SK-N-SH treated with all-trans-retinoic acid at 6 μM for 48 hours (cell line): ENCODE measurements at regions not wholly inside any gene's neighbourhood (a gene's known extent, or its start where the extent isn't known, plus 50 kb on each side); places are given as distances from the start of the nearest gene placed in this dataset.

Experiments
- ATAC-seq: fragments of 200-7000 bp; cut with Tn5 transposase; 3 replicates; pipeline ENCODE4 v1.9.1; 2020; ENCODE audit warnings: mild to moderate bottlenecking, moderate library complexity
- BACH2 ChIP-seq: fragments of 250-450 bp; sonication (Bioruptor Pico); IDR thresholded peaks from 2 replicates; pipeline ENCODE4 v1.9.0; 2021; ENCODE audit warnings: mild to moderate bottlenecking, borderline replicate concordance
- CSDC2 ChIP-seq: fragments of 250-450 bp; sonication (Bioruptor Pico); IDR thresholded peaks from 2 replicates; pipeline ENCODE4 v1.5.0; 2020; ENCODE audit warnings: mild to moderate bottlenecking, moderate library complexity
- ESRRG ChIP-seq: fragments of 250-450 bp; sonication (Bioruptor Pico); IDR thresholded peaks from 2 replicates; pipeline ENCODE4 v1.6.1; 2021; ENCODE audit warnings: mild to moderate bottlenecking
- GLIS3 ChIP-seq: fragments of 250-450 bp; sonication (Bioruptor Pico); IDR thresholded peaks from 2 replicates; pipeline ENCODE4 v1.5.0; 2020; ENCODE audit warnings: mild to moderate bottlenecking, moderate library complexity
- ISL1 ChIP-seq: fragments of 250-450 bp; sonication (Bioruptor Pico); IDR thresholded peaks from 2 replicates; pipeline ENCODE4 v2.1.2; 2022; ENCODE audit warnings: mild to moderate bottlenecking, moderate library complexity
- OSR1 ChIP-seq: fragments of 250-450 bp; sonication (Bioruptor Pico); IDR thresholded peaks from 2 replicates; pipeline ENCODE4 v1.8.0; 2022; ENCODE audit warnings: moderate library complexity, mild to moderate bottlenecking, inconsistent platforms
- PPARA ChIP-seq: fragments of 250-450 bp; sonication (Bioruptor Pico); IDR thresholded peaks from 2 replicates; pipeline ENCODE4 v1.5.0; 2020; ENCODE audit warnings: mild to moderate bottlenecking, borderline replicate concordance
- TCF4 ChIP-seq: fragments of 250-450 bp; sonication (Bioruptor Pico); IDR thresholded peaks from 2 replicates; pipeline ENCODE4 v1.8.0; 2021; ENCODE audit warnings: mild to moderate bottlenecking, moderate library complexity, borderline replicate concordance
- TOX ChIP-seq: fragments of 250-450 bp; sonication (Bioruptor Pico); IDR thresholded peaks from 2 replicates; pipeline ENCODE4 v1.8.0; 2021; ENCODE audit warnings: mild to moderate bottlenecking, moderate library complexity, borderline replicate concordance
- ZC3H10 ChIP-seq: fragments of 250-450 bp; sonication (Bioruptor Pico); IDR thresholded peaks from 2 replicates; pipeline ENCODE4 v1.5.1; 2021; ENCODE audit warnings: mild to moderate bottlenecking, moderate library complexity
- ZFP3 ChIP-seq: fragments of 250-450 bp; sonication (Bioruptor Pico); IDR thresholded peaks from 2 replicates; pipeline ENCODE4 v1.5.0; 2020; ENCODE audit warnings: mild to moderate bottlenecking, moderate library complexity
- ZFP30 ChIP-seq: fragments of 450-650 bp; formaldehyde crosslinking; IDR thresholded peaks from 2 replicates; pipeline ENCODE4 v1.5.0; 2022; ENCODE audit warnings: mild to moderate bottlenecking, moderate library complexity
- ZNF565 ChIP-seq: fragments of 450-650 bp; formaldehyde crosslinking; conservative IDR thresholded peaks from 2 replicates; pipeline ENCODE4 v1.5.0; 2020; ENCODE audit warnings: low read depth, mild to moderate bottlenecking, moderate library complexity
- ZNF70 ChIP-seq: fragments of 450-650 bp; formaldehyde crosslinking; IDR thresholded peaks from 2 replicates; pipeline ENCODE4 v1.5.0; 2020; ENCODE audit warnings: mild to moderate bottlenecking, moderate library complexity
- TF ChIP-seq, protein P1 (sequence below): fragments of 250-450 bp; sonication (Bioruptor Pico); IDR thresholded peaks from 2 replicates; pipeline ENCODE4 v1.5.1; 2021; ENCODE audit warnings: mild to moderate bottlenecking, moderate library complexity
- TF ChIP-seq, protein P2 (sequence below): fragments of 250-450 bp; sonication (Bioruptor Pico); IDR thresholded peaks from 2 replicates; pipeline ENCODE4 v1.8.0; 2020; ENCODE audit warnings: mild to moderate bottlenecking, moderate library complexity, borderline replicate concordance
- TF ChIP-seq, protein P3 (sequence below): fragments of 250-450 bp; sonication (Bioruptor Pico); IDR thresholded peaks from 2 replicates; pipeline ENCODE4 v1.5.0; 2020; ENCODE audit warnings: mild to moderate bottlenecking, moderate library complexity
- TF ChIP-seq, protein P4 (sequence below): fragments of 250-450 bp; sonication (Bioruptor Pico); IDR thresholded peaks from 2 replicates; pipeline ENCODE4 v1.5.1; 2020; ENCODE audit warnings: low read depth, mild to moderate bottlenecking, moderate library complexity

DNA sequence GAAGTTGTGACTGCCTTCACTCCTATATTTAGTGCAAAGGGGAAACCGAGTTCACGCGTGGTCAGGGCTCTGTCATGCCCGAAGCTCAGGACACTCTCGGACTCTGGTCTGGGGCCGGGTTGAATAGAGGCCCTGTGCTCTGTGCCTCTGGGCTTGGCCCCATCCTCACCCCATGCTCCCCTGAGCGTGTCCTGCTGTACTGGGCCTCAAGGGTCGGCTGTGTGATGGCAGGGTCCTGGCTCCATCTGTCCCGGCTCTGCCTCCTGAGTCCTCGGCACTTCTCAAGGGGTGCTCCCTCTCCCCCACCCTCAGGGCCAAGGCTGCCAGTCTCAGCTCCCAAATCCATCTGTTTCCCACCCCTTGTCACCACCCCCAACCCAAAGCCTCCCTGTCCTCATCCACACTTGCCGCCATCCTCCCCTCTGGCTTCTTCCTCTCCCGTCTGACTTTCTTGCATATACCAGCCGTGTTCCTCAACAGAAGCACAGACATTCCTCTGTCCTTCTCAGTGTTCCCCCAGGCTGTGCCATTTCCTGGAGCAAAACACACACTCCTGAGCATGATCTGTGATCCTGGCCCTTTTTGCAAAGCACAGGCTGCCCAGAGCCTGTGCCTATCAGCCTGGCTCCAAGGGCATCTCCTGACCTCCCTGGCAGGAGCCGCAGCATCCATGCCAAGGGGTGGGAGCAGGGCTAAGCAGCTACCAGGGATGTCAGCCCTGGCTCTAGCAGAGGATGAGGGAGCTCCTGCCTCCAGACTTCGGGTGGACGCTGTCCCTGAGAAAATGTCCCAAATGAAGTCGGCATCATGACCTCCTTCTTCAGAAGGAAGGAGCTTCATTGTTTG is 64.2 kb upstream of the OTOS start:
- TF ChIP-seq, protein P1, sequence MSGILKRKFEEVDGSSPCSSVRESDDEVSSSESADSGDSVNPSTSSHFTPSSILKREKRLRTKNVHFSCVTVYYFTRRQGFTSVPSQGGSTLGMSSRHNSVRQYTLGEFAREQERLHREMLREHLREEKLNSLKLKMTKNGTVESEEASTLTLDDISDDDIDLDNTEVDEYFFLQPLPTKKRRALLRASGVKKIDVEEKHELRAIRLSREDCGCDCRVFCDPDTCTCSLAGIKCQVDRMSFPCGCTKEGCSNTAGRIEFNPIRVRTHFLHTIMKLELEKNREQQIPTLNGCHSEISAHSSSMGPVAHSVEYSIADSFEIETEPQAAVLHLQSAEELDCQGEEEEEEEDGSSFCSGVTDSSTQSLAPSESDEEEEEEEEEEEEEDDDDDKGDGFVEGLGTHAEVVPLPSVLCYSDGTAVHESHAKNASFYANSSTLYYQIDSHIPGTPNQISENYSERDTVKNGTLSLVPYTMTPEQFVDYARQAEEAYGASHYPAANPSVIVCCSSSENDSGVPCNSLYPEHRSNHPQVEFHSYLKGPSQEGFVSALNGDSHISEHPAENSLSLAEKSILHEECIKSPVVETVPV (CRISPR knock-in tag) = no peak
- ATAC-seq = no peak

DNA sequence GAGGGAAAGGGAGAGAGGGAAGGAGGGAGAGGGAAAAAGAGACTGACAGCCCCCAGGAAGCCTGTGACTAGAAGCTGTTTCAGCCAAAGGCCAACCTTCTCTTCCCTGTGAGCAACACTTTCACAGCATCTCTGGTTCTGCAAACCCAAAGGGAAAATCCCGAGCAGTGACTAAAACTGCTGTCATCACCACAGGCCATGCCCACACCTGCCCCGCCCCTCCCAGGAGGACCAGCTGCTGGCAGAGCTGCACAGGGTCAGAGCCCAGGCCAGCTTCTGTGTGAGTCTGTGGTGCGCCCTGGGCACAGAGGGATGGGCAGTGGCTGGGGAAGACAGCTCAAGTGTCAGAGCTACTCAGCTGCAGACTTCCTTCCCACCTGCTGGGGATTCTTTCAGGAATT is 64.9 kb upstream of the OTOS start:
- TF ChIP-seq GLIS3 (CRISPR knock-in tag) = no peak
- no peak for TF ChIP-seq ZNF70
- TF ChIP-seq TOX (CRISPR knock-in tag) = no peak
- no peak for TF ChIP-seq ISL1 (CRISPR knock-in tag)
- no peak for TF ChIP-seq TCF4 (CRISPR knock-in tag)
- no peak for TF ChIP-seq BACH2 (CRISPR knock-in tag)
- no peak for TF ChIP-seq OSR1 (CRISPR knock-in tag)
- TF ChIP-seq, protein P1 (CRISPR knock-in tag) = no peak
- no peak for TF ChIP-seq PPARA (CRISPR knock-in tag)
- TF ChIP-seq, protein P2, sequence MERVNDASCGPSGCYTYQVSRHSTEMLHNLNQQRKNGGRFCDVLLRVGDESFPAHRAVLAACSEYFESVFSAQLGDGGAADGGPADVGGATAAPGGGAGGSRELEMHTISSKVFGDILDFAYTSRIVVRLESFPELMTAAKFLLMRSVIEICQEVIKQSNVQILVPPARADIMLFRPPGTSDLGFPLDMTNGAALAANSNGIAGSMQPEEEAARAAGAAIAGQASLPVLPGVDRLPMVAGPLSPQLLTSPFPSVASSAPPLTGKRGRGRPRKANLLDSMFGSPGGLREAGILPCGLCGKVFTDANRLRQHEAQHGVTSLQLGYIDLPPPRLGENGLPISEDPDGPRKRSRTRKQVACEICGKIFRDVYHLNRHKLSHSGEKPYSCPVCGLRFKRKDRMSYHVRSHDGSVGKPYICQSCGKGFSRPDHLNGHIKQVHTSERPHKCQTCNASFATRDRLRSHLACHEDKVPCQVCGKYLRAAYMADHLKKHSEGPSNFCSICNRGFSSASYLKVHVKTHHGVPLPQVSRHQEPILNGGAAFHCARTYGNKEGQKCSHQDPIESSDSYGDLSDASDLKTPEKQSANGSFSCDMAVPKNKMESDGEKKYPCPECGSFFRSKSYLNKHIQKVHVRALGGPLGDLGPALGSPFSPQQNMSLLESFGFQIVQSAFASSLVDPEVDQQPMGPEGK (CRISPR knock-in tag) = no peak
- ATAC-seq = no peak

DNA sequence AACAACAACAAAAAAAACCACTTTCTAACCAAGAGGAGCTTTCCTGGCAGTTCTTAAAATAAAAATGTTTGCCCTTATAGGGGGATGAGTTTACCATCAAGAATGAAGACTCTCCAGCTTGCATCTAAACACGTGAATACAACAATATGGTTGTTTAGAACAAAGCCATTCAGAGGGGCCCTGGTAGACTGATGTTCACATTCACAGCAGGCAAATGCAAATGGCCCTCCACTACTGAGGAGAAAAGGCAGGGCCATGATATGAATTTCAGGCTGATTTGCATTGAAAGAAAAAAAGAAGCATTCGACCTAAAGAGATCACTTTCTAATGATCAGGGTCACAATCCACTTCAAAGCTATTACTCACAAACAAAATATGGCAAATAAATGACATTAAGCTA is 65.3 kb upstream of the OTOS start:
- no peak for TF ChIP-seq ZFP3 (CRISPR knock-in tag)
- TF ChIP-seq ZC3H10 (CRISPR knock-in tag) = no peak
- no peak for TF ChIP-seq OSR1 (CRISPR knock-in tag)
- TF ChIP-seq TCF4 (CRISPR knock-in tag) = no peak
- TF ChIP-seq ESRRG (CRISPR knock-in tag) = no peak
- no peak for TF ChIP-seq ISL1 (CRISPR knock-in tag)
- TF ChIP-seq, protein P3, sequence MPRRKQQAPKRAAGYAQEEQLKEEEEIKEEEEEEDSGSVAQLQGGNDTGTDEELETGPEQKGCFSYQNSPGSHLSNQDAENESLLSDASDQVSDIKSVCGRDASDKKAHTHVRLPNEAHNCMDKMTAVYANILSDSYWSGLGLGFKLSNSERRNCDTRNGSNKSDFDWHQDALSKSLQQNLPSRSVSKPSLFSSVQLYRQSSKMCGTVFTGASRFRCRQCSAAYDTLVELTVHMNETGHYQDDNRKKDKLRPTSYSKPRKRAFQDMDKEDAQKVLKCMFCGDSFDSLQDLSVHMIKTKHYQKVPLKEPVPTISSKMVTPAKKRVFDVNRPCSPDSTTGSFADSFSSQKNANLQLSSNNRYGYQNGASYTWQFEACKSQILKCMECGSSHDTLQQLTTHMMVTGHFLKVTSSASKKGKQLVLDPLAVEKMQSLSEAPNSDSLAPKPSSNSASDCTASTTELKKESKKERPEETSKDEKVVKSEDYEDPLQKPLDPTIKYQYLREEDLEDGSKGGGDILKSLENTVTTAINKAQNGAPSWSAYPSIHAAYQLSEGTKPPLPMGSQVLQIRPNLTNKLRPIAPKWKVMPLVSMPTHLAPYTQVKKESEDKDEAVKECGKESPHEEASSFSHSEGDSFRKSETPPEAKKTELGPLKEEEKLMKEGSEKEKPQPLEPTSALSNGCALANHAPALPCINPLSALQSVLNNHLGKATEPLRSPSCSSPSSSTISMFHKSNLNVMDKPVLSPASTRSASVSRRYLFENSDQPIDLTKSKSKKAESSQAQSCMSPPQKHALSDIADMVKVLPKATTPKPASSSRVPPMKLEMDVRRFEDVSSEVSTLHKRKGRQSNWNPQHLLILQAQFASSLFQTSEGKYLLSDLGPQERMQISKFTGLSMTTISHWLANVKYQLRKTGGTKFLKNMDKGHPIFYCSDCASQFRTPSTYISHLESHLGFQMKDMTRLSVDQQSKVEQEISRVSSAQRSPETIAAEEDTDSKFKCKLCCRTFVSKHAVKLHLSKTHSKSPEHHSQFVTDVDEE (CRISPR knock-in tag) = no peak
- TF ChIP-seq ZNF565 = no peak
- TF ChIP-seq CSDC2 (CRISPR knock-in tag) = no peak
- TF ChIP-seq, protein P2 (CRISPR knock-in tag) = no peak
- no peak for TF ChIP-seq TOX (CRISPR knock-in tag)
- TF ChIP-seq, protein P4, sequence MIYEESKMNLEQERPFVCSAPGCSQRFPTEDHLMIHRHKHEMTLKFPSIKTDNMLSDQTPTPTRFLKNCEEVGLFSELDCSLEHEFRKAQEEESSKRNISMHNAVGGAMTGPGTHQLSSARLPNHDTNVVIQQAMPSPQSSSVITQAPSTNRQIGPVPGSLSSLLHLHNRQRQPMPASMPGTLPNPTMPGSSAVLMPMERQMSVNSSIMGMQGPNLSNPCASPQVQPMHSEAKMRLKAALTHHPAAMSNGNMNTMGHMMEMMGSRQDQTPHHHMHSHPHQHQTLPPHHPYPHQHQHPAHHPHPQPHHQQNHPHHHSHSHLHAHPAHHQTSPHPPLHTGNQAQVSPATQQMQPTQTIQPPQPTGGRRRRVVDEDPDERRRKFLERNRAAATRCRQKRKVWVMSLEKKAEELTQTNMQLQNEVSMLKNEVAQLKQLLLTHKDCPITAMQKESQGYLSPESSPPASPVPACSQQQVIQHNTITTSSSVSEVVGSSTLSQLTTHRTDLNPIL (CRISPR knock-in tag) = no peak
- TF ChIP-seq ZNF70 = no peak
- no peak for TF ChIP-seq ZFP30 (CRISPR knock-in tag)
- TF ChIP-seq, all 23 proteins: peak for 0
- no peak for ATAC-seq
